Bone marrow (tissue), 2 donors: ENCODE measurements at regions not wholly inside any gene's neighbourhood (a gene's known extent, or its start where the extent isn't known, plus 50 kb on each side); places are given as distances from the start of the nearest gene placed in this dataset.

Experiments
- DNase-seq, 2 donors: peaks; one replicate each; lab custom pipeline; 2025; lab: John Stamatoyannopoulos, UW

GRCh38 chr15:98386561-98386960 is 261.8 kb upstream of the IGF1R start:
- no peak for DNase-seq

- no peak for DNase-seq
These were observed 260.5 kb upstream of the IGF1R start for GRCh38 chr15:98387866-98388265.

- DNase-seq, result no peak
These were observed 257.3 kb upstream of the IGF1R start for GRCh38 chr15:98390946-98391530.

DNA sequence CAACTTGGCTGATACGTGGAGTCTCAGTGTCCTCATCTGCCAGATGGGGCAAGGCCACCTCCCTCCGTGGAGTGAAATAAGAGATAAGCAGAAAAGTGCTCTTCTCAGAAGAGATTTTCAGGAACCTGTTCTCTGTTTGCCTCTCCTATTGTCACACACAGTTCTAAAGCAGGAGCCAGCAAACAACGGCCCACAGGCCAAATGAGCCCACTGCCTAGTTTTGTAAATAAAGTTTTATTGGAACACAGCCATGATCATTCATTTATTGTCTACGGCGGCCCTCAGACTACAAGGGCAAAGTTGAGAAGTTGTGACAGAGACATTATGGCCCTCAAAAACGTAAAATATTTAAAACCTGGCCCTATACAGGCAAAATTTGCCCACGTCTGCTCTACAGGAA is 256.8 kb upstream of the IGF1R start:
- DNase-seq, result no peak

DNA sequence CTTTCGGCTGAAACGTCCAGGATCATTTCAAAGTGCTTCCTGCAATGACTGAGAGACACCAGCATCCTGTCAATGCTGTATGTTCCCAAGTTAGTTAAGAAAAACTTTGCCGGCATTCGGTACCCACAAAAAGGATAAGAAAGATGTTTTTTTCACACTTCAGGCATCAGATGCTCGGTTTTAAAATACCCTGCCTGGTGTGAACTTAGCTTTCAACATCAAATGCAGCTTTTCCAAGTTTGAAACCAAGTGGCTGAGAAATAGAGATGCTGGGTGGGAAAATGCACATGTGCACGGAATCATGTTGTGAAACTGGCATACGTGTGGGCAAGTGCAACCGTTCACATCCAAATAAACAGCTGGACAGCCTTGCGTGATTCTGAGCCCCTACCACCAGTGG is 254.9 kb upstream of the IGF1R start:
- DNase-seq, result no peak

- no peak for DNase-seq
These were observed 253.8 kb upstream of the IGF1R start for GRCh38 chr15:98394546-98394945.

GRCh38 chr15:98395974-98396610 is 252.2 kb upstream of the IGF1R start:
- no peak for DNase-seq

- DNase-seq, result no peak
These were observed 250.9 kb upstream of the IGF1R start for GRCh38 chr15:98397419-98397818.

GRCh38 chr15:98398056-98398455 is 250.3 kb upstream of the IGF1R start:
- no peak for DNase-seq

DNA sequence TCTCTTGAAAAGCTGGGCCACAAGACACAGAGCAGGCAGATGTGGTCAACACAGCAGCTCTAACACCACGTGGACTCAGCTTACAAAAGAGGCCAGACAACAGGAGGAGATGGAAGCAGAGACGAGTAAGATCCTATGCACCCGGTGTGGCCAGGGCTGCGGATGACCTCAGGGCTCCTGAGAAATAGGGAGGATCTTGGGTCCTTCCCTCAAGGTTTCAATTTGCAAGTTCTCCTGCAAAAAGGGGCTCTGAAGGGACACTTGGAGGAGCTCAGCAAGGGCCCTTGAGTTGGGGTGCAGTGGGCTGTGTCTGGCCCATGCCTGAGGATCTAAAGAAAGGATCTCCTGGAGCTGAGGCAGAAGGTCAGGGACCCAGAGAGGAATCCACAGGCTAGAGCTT is 249.5 kb upstream of the IGF1R start:
- no peak for DNase-seq

- no peak for DNase-seq
These were observed 248.2 kb upstream of the IGF1R start for GRCh38 chr15:98400120-98400519.

GRCh38 chr15:98401029-98401428 is 247.3 kb upstream of the IGF1R start:
- no peak for DNase-seq

DNA sequence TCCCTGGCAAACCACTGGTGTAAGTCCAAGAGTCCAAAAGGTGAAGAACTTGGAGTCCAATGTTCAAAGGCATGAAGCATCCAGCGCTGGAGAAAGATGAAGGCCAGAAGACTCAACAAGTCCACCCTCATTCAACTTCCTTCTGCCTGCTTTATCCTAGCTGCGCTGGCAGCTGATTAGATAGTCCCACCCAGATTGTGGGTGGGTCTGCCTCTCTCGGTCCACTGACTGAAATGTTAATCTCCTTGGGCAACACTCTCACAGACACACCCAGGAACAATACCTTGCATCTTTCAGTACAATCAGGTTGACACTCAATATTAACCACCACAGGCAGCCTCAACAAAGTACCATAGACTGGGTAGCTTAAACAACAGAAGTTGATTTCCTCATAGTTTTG is 245.9 kb upstream of the IGF1R start:
- DNase-seq, result no peak

GRCh38 chr15:98403169-98403568 is 245.2 kb upstream of the IGF1R start:
- DNase-seq, result no peak

- no peak for DNase-seq
These were observed 244.8 kb upstream of the IGF1R start for GRCh38 chr15:98403569-98403968.

GRCh38 chr15:98405013-98405412 is 243.3 kb upstream of the IGF1R start:
- DNase-seq, result no peak

DNA sequence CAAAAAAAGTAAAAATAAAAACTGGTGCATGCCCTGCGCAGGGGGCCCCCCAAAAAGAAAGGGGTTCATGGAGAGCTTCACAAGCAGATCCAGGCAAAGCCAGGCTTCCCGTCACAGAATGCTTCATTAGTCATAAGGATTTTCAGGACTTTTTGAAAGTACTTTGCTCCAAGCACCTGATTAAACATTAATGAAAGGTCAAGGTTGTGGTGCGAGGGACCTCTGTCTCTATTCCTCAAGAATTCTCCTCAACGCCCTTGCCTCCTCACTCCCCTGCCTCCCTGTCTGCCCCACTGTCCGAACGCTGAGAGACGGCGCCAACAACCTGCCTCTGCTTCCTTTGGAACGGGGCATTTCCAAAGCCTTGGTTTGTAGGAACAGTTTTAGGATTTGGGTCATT is 240.1 kb upstream of the IGF1R start:
- DNase-seq, result no peak

GRCh38 chr15:98410328-98410727 is 238.0 kb upstream of the IGF1R start:
- no peak for DNase-seq

DNA sequence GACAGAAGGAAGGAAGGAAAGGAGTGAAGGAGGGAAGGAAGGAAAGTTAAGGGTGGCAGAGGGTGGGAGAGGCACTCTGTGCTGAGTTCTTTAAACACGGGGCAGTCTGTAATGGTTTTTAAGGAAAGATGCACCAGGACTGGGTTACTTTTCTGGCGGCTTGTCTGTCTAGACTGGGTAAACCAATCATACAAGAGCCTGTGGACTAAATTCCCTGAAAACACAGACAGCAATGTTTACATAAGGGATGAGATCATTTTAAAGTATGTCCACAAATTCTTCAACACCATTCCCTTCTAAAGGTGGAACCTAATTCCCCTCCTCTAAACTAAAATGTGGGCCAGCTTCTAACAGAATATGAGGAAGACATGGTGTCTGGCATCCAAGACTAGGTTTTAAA is 235.5 kb upstream of the IGF1R start:
- DNase-seq, result no peak

GRCh38 chr15:98413933-98414546 is 234.3 kb upstream of the IGF1R start:
- DNase-seq, result no peak

GRCh38 chr15:98416222-98416855 is 232.0 kb upstream of the IGF1R start:
- no peak for DNase-seq

GRCh38 chr15:98417346-98417745 is 231.0 kb upstream of the IGF1R start:
- DNase-seq, result no peak

- DNase-seq, result no peak
These were observed 230.2 kb upstream of the IGF1R start for GRCh38 chr15:98418122-98418521.
